GM12892 (cell line): ENCODE measurements at regions not wholly inside any gene's neighbourhood (a gene's known extent, or its start where the extent isn't known, plus 50 kb on each side); places are given as distances from the start of the nearest gene placed in this dataset.
"Not testable (repeated sequence)": the region's sequence is repeated elsewhere in the genome, so short reads cannot be mapped to it uniquely, and the experiment has no call there.

Source experiments
- POLR2A ChIP-seq: IDR thresholded peaks from 2 replicates; pipeline ENCODE4 v1.6.1; 2011; ENCODE audit warnings: low read depth, low read length, control low read depth
- POLR2AphosphoS5 ChIP-seq: IDR thresholded peaks from 2 replicates; pipeline ENCODE4 v1.6.1; 2011; ENCODE audit warnings: low read depth, low read length, control low read depth

GRCh38 chr12:67900418-67900817 is 88.8 kb upstream of the IFNG-AS1 start:
- TF ChIP-seq POLR2A, POLR2AphosphoS5: not testable (repeated sequence)
